ENCODE measurements at regions not wholly inside any gene's neighbourhood (a gene's known extent, or its start where the extent isn't known, plus 50 kb on each side); places are given as distances from the start of the nearest gene placed in this dataset.

GRCh38 chr20:6613280-6613861 is 154.1 kb upstream of the BMP2 start:
- no peak overlapping the region for H3K4me3 ChIP-seq (ENCODE audit: low read depth, low read length)
- DNase-seq (ENCODE audit: low read depth, low spot score), result no peak
- TF ChIP-seq, protein P1, sequence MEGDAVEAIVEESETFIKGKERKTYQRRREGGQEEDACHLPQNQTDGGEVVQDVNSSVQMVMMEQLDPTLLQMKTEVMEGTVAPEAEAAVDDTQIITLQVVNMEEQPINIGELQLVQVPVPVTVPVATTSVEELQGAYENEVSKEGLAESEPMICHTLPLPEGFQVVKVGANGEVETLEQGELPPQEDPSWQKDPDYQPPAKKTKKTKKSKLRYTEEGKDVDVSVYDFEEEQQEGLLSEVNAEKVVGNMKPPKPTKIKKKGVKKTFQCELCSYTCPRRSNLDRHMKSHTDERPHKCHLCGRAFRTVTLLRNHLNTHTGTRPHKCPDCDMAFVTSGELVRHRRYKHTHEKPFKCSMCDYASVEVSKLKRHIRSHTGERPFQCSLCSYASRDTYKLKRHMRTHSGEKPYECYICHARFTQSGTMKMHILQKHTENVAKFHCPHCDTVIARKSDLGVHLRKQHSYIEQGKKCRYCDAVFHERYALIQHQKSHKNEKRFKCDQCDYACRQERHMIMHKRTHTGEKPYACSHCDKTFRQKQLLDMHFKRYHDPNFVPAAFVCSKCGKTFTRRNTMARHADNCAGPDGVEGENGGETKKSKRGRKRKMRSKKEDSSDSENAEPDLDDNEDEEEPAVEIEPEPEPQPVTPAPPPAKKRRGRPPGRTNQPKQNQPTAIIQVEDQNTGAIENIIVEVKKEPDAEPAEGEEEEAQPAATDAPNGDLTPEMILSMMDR (IDR thresholded peaks at IDR 0.05; ENCODE audit: low read depth, low read length), result no peak
- in situ Hi-C loops (cut with HindIII; ENCODE audit: low sequenced_read_pairs), result no loop called here

DNA sequence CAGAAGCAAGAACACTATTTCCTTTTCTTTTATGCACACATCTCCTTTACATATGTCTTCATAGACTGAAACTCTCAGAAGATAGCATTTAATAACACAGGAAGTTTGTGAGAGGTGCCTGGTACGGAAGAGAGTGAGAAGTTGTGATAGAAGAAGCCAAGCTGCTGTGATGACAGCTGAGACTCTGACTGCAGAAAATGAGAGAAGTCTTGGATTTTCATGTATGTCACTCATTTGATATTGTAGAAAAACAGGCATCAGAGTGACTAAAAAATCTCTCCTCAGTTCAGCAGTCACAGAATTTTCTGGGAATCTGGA is 154.9 kb upstream of the BMP2 start:
- TF ChIP-seq, protein P1 (IDR thresholded peaks at IDR 0.05; ENCODE audit: low read depth, low read length), result no peak
- in situ Hi-C loops (cut with HindIII; ENCODE audit: low sequenced_read_pairs), result no loop called here
- no peak for DNase-seq (ENCODE audit: low read depth, low spot score)
- H3K4me3 ChIP-seq (ENCODE audit: low read depth, low read length), result no peak overlapping the region

DNA sequence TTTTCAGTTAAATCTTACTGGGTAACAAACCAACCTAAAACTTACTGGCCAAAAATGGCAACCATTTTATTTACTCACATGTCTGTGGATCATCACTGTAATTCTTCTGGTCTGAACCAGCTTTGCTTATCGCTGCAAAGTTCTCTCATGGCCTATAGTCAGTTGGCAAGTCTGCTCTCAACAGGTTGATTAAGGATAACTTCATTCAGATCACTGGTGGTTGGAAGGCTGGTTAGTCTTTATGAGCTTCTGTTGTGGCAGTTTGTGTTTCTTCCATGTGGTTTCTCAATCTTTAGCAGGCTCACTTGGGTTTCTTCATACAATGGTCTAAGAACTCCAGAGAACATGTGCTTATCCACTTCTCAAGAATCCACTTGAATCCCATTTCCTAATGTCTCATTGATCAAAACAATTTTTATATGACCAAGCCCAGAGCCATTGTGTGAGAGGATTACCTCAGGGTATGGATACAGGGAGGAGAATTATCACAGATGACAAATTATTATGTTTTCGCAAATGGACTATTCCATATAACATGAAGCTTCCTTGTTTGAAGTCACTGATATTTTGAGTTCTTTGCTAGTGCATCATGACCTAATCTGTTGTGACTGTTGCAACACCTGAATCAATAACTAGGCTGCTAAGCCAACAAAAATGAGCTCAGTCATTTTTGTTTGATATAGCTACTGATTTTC is 155.4 kb upstream of the BMP2 start:
- TF ChIP-seq, protein P1 (IDR thresholded peaks at IDR 0.05; ENCODE audit: low read depth, low read length), result no peak
- in situ Hi-C loops (cut with HindIII; ENCODE audit: low sequenced_read_pairs), result no loop called here
- DNase-seq (ENCODE audit: low read depth, low spot score), result no peak
- no peak overlapping the region for H3K4me3 ChIP-seq (ENCODE audit: low read depth, low read length)

DNA sequence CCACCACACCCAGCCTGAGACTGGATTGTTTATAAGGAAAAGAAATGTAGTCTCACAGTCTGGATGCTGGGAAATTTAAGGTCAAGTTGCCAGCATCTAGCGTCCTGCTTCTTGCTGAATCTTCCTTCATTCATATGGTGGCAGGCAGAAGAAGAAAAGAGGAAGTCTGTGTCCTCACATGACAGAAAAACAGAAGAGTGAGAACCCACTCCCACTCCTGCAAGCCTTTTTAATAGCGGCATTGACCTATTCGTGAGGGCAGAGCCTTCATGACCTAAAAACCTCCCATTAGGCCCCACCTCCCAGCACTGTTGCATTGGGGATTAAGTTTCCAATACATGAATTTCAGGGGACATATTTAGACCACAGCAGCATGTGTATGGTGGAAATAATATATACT is 160.8 kb upstream of the BMP2 start:
- in situ Hi-C loops (cut with HindIII; ENCODE audit: low sequenced_read_pairs), result no loop called here
- DNase-seq (ENCODE audit: low read depth, low spot score), result no peak
- TF ChIP-seq, protein P1 (IDR thresholded peaks at IDR 0.05; ENCODE audit: low read depth, low read length), result no peak
- no peak overlapping the region for H3K4me3 ChIP-seq (ENCODE audit: low read depth, low read length)

- in situ Hi-C loops (cut with HindIII; ENCODE audit: low sequenced_read_pairs), result no loop called here
- TF ChIP-seq, protein P1 (IDR thresholded peaks at IDR 0.05; ENCODE audit: low read depth, low read length), result no peak
- H3K4me3 ChIP-seq (ENCODE audit: low read depth, low read length), result no peak overlapping the region
- DNase-seq (ENCODE audit: low read depth, low spot score), result no peak
These were observed 162.2 kb upstream of the BMP2 start for GRCh38 chr20:6605055-6605935.

- TF ChIP-seq, protein P1 (IDR thresholded peaks at IDR 0.05; ENCODE audit: low read depth, low read length), result no peak
- H3K4me3 ChIP-seq (ENCODE audit: low read depth, low read length), result no peak overlapping the region
- no peak for DNase-seq (ENCODE audit: low read depth, low spot score)
- in situ Hi-C loops (cut with HindIII; ENCODE audit: low sequenced_read_pairs), result no loop called here
These were observed 163.3 kb upstream of the BMP2 start for GRCh38 chr20:6604179-6604578.

Measured in astrocyte of the spinal cord (primary cell).